GM23338 (cell line): ENCODE measurements at regions not wholly inside any gene's neighbourhood (a gene's known extent, or its start where the extent isn't known, plus 50 kb on each side); places are given as distances from the start of the nearest gene placed in this dataset.

Experiments
- CTCF ChIP-seq, 2 experiments: fragments of 200-600 bp in 1 of 2; sonication (generic) in 1 of 2; conservative IDR thresholded peaks; 2 replicates each; pipeline versions ENCODE4 v1.5.1 to v1.6.1; 2016 to 2017; ENCODE audit warnings: antibody characterized with exemption in 2 of 2, low read depth in 2 of 2, mild to moderate bottlenecking in 2 of 2, moderate library complexity in 1 of 2
- EZH2 ChIP-seq: fragments of 200-600 bp; sonication (generic); IDR thresholded peaks from one replicate; pipeline ENCODE4 v1.8.0; 2017; ENCODE audit warnings: antibody characterized with exemption, mild to moderate bottlenecking, low read depth; ENCODE audit not compliant: unreplicated experiment
- EZH2phosphoT487 ChIP-seq: fragments of 200-600 bp; sonication (generic); IDR thresholded peaks from one replicate; pipeline ENCODE4 v1.8.1; 2018; ENCODE audit warnings: antibody characterized with exemption; ENCODE audit not compliant: unreplicated experiment
- POLR2AphosphoS5 ChIP-seq: IDR thresholded peaks from 2 replicates; pipeline ENCODE4 v1.6.1; 2016; ENCODE audit warnings: antibody characterized with exemption, low read depth

- TF ChIP-seq CTCF (conservative IDR thresholded peaks at IDR 0.05; ENCODE audit: low read depth in 2 of 2): no peak
- no peak for TF ChIP-seq POLR2AphosphoS5
- no peak for TF ChIP-seq EZH2
- no peak for TF ChIP-seq EZH2phosphoT487
Measured at GRCh38 chr1:192453360-192453992, 122.1 kb upstream of the RGS1 start.
